ENCODE measurements at regions not wholly inside any gene's neighbourhood (a gene's known extent, or its start where the extent isn't known, plus 50 kb on each side); places are given as distances from the start of the nearest gene placed in this dataset.

DNA sequence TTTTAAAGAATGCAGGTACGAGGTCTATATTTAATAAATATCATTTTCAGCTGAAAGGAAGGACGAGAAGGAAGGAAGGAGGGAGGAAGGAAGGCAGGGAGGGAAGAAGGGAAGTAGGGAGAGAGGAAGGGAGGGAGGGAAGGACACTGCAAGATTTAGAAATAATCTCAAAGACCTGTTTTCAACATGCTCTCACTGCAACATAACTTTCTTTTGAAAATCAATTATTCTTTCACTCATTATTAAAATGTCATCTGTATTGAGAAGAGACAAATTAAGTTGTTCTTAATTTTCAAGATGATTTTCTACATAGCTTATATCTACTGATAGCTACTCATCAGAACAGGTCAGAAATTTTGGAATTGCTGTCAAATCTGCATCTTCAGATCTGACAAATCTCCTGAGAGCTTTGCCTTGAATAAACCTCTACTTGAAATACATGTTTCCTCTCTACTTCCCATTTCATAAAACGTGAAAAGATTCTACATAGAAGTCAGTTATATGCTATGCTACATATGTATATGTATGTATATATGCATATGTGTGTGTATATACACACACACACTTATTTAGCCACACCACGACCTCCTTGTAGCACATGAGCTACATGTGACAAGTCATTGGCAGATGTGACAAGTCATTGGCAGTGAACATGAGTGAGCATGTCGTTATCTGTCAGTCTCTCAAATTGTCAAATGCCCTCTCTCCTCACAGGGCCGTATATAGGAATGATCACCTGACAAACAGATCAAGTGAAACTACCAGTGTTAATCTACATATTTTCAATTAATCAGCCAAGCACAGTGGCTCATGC lies 241.6 kb downstream of the LY86 start:
- TF ChIP-seq POLR2A (IDR thresholded peaks at IDR 0.05; ENCODE audit: low read depth, low read length) (no peak), POLR2AphosphoS5 (IDR thresholded peaks at IDR 0.05; ENCODE audit: low read depth, low read length) (no peak), TAF1 (IDR thresholded peaks at IDR 0.05; ENCODE audit: borderline replicate concordance, low read depth, low read length) (no peak)

Measured in GM12892 (cell line).